ENCODE measurements at regions not wholly inside any gene's neighbourhood (a gene's known extent, or its start where the extent isn't known, plus 50 kb on each side); places are given as distances from the start of the nearest gene placed in this dataset.

GRCh38 chr17:31748881-31749280 lies 110.2 kb downstream of the COPRS start:
- Histone ChIP-seq H3K27me3 (replicated peaks in 1 of 4; ENCODE audit: control insufficient read depth in 3 of 4, extremely low read depth in 1 of 4, insufficient read depth in 3 of 4, low read length in 3 of 4) (no peaks in the 10 kb centered on the region), H3K4ac (replicated peaks; ENCODE audit: insufficient read length, low read depth, low read length) (no peak overlapping the region), H2BK12ac (ENCODE audit: low read depth, low read length) (no peak overlapping the region), H2BK120ac (replicated peaks; ENCODE audit: low read depth, low read length) (no peak overlapping the region), H4K91ac (replicated peaks; ENCODE audit: insufficient read length, low read length) (no peak overlapping the region), H3K23ac (ENCODE audit: insufficient read length) (no peak overlapping the region), H3K4me1 (replicated peaks in 1 of 4; ENCODE audit: control insufficient read depth in 3 of 4, insufficient read depth in 4 of 4, low read length in 3 of 4) (no peaks in the 10 kb centered on the region), H3K9ac (replicated peaks in 1 of 4; ENCODE audit: extremely low read depth in 1 of 4, low read depth in 3 of 4, low read length in 3 of 4) (no peak overlapping the region), H3K27ac (ENCODE audit: low read depth, low read length) (no peak overlapping the region), H2AFZ (ENCODE audit: low read length) (no peak overlapping the region), H3K14ac (ENCODE audit: insufficient read length) (no peak overlapping the region), H3K36me3 (ENCODE audit: control insufficient read depth in 2 of 4, insufficient read depth in 4 of 4, low read length in 3 of 4) (no peaks in the 10 kb centered on the region), H3K56ac (replicated peaks; ENCODE audit: insufficient read length, low read depth, low read length) (no peak overlapping the region), H2BK15ac (ENCODE audit: low read length) (no peak overlapping the region), H2BK5ac (ENCODE audit: low read depth, low read length) (no peak overlapping the region), H3K4me2 (ENCODE audit: insufficient read depth in 1 of 2, low read depth in 2 of 2, low read length in 2 of 2) (no peak overlapping the region), H2AK5ac (ENCODE audit: low read depth, low read length) (no peak overlapping the region), H3K18ac (ENCODE audit: extremely low read depth, low read length) (no peak overlapping the region), H3K79me1 (ENCODE audit: low read depth, low read length) (no peaks in the 10 kb centered on the region), H3K9me3 (ENCODE audit: insufficient read depth in 2 of 2, low read depth in 1 of 2, low read length in 1 of 2) (no peaks in the 10 kb centered on the region), H4K5ac (ENCODE audit: insufficient read length, low read depth, low read length) (no peak overlapping the region), H3K79me2 (ENCODE audit: control insufficient read depth in 1 of 2, insufficient read depth in 2 of 2, low read length in 2 of 2) (no peaks in the 10 kb centered on the region), H3K23me2 (ENCODE audit: low read depth, low read length) (no peaks in the 10 kb centered on the region), H3K4me3 (ENCODE audit: extremely low read depth in 1 of 4, insufficient read depth in 2 of 4, low read depth in 3 of 4, low read length in 4 of 4) (no peak overlapping the region), H4K20me1 (replicated peaks in 1 of 2; ENCODE audit: control insufficient read depth in 1 of 2, insufficient read depth in 2 of 2, low read length in 2 of 2) (no peaks in the 10 kb centered on the region), H4K8ac (ENCODE audit: extremely low read depth, insufficient read depth, low read length) (no peak overlapping the region), H2BK20ac (ENCODE audit: low read length) (no peak overlapping the region)
- TF ChIP-seq EGR1 (IDR thresholded peaks at IDR 0.05; ENCODE audit: borderline replicate concordance, low read depth, low read length) (no peak), RXRA (IDR thresholded peaks at IDR 0.05; ENCODE audit: insufficient read depth, low read depth, low read length) (no peak), SRF (IDR thresholded peaks at IDR 0.05; ENCODE audit: low read depth, low read length) (no peak), CTBP2 (IDR thresholded peaks at IDR 0.05; ENCODE audit: borderline replicate concordance, insufficient read depth, insufficient read length, low read length) (no peak)
- DNase-seq (ENCODE audit: low read depth in 1 of 2, low spot score in 2 of 2) (no peak), FAIRE-seq (no peak)
- CTCF ChIA-PET (ENCODE audit: partially characterized antibody): interaction anchor here (1.3 kb wide), 1 partner anchor 10 kb away, joined by 3 read pairs; no protein-coding TSS in a partner anchor
- WGBS, 2 experiments (ENCODE audit: extremely low coverage in 1 of 2, insufficient coverage in 1 of 2, insufficient read length in 1 of 2, insufficient replicate concordance in 2 of 2, low coverage in 1 of 2, low lambda C conversion rate in 2 of 2, missing lambda C conversion rate in 1 of 2): 86% methylated on average over 3 of the region's 3 CpGs; no CpG with 5 or more reads in 1 of the 2 experiments
- POLR2A ChIA-PET (ENCODE audit: partially characterized antibody): no interaction called here

Data from H1 (cell line).